CD8-positive, alpha-beta memory T cell (primary cell): ENCODE measurements at regions not wholly inside any gene's neighbourhood (a gene's known extent, or its start where the extent isn't known, plus 50 kb on each side); places are given as distances from the start of the nearest gene placed in this dataset.

Experiments
- CTCF ChIA-PET: fragments of 350-600 bp; sonication (Branson Sonifier 250); formaldehyde crosslinking; loops from one replicate; lab custom pipeline; 2021; ENCODE audit warnings: antibody characterized with exemption; lab: Charles Lee
- POLR2A ChIA-PET: fragments of 350-600 bp; sonication (Branson Sonifier 250); formaldehyde crosslinking; loops from one replicate; lab custom pipeline; 2021; ENCODE audit warnings: antibody characterized with exemption; lab: Charles Lee
- DNase-seq, 5 donors: peaks; one replicate each; pipeline versions ENCODE4 v3.0.0 to v3.0.0-alpha.2; 2020 to 2022; ENCODE audit warnings: mixed read lengths in 1 of 5
- H3K27ac ChIP-seq: one replicate; pipeline ENCODE4 v1.7.0; 2013; ENCODE audit warnings: low read depth, mild to moderate bottlenecking, low read length, moderate library complexity
- H3K27me3 ChIP-seq: 2 replicates; pipeline ENCODE4 v1.7.0; 2013; ENCODE audit warnings: low read length, mild to moderate bottlenecking; ENCODE audit not compliant: insufficient read depth, poor library complexity, severe bottlenecking
- H3K36me3 ChIP-seq: 2 replicates; pipeline ENCODE4 v1.7.0; 2013; ENCODE audit warnings: mild to moderate bottlenecking, low read length, moderate library complexity; ENCODE audit not compliant: insufficient read depth
- H3K4me1 ChIP-seq: 2 replicates; pipeline ENCODE4 v1.7.0; 2013; ENCODE audit warnings: mild to moderate bottlenecking, low read length, moderate library complexity; ENCODE audit not compliant: insufficient read depth
- H3K4me3 ChIP-seq: 2 replicates; pipeline ENCODE4 v1.7.0; 2013; ENCODE audit warnings: mild to moderate bottlenecking, low read length
- H3K9me3 ChIP-seq: 2 replicates; pipeline ENCODE4 v1.7.0; 2013; ENCODE audit warnings: mild to moderate bottlenecking, low read length
- H3K27ac Mint-ChIP-seq, 8 donors: one replicate each; pipeline ENCODE4 v1.8.0; 2020 to 2021; ENCODE audit warnings: mixed read lengths in 8 of 8, mild to moderate bottlenecking in 6 of 8, inconsistent platforms in 3 of 8, moderate library complexity in 3 of 8
- H3K27me3 Mint-ChIP-seq, 2 donors: one replicate each; pipeline ENCODE4 v1.8.0; 2020 to 2021; ENCODE audit warnings: mixed read lengths in 2 of 2, mild to moderate bottlenecking in 1 of 2, moderate library complexity in 1 of 2
- H3K36me3 Mint-ChIP-seq, 3 donors: one replicate each; pipeline ENCODE4 v1.8.0; 2020 to 2021; ENCODE audit warnings: mixed read lengths in 3 of 3, inconsistent platforms in 1 of 3, mild to moderate bottlenecking in 1 of 3
- H3K4me1 Mint-ChIP-seq, 3 donors: one replicate each; pipeline ENCODE4 v1.8.0; 2020 to 2021; ENCODE audit warnings: mixed read lengths in 3 of 3, inconsistent platforms in 1 of 3, mild to moderate bottlenecking in 1 of 3
- H3K4me3 Mint-ChIP-seq, 7 donors: one replicate each; pipeline ENCODE4 v1.8.0; 2020 to 2021; ENCODE audit warnings: mixed read lengths in 7 of 7, mild to moderate bottlenecking in 6 of 7, moderate library complexity in 4 of 7, inconsistent platforms in 2 of 7
- H3K9me3 Mint-ChIP-seq, 5 donors: one replicate each; pipeline ENCODE4 v1.8.0; 2020 to 2022; ENCODE audit warnings: mixed read lengths in 5 of 5, mild to moderate bottlenecking in 3 of 5, moderate library complexity in 2 of 5, inconsistent platforms in 1 of 5

DNA sequence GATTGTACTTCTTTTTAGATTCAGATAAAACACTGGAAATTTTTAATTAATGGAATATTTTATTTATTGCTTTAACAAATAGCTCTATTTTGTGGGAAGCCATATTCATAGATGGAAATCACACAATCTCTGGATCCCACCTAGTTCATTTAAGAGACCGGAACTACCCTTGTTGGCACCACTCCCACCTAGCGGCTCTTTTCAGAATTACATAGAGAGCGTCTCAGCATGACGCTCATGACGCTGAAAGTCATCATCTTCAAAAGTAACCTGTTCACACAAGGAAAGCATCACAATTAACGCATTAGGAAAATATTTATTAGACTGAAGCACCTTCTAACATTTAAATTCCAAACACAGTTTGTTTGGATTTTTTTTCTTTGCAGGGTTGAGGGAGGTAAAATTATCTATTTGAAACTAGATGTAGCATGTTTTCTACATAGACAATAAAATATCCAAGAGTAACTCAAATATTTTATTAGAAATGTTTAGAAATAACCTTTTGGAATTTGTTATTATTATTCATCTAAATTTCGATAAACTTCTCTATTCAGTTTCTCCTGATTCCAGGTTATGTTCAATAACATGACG, 214.9 kb upstream of the ARRDC4 start:
- peaks cover 0 to 4% (median 0%) of the 10 kb centered on the region in 5 donors for H3K9me3 Mint-ChIP-seq
- ChIA-PET CTCF (no interaction called here), POLR2A (no interaction called here)
- no peak overlapping the region for H3K4me3 Mint-ChIP-seq
- Histone ChIP-seq H3K27me3 (no peaks in the 10 kb centered on the region), H3K36me3 (no peaks in the 10 kb centered on the region), H3K4me1 (no peaks in the 10 kb centered on the region), H3K9me3 (no peaks in the 10 kb centered on the region), H3K27ac (no peak overlapping the region), H3K4me3 (no peak overlapping the region)
- H3K27me3 Mint-ChIP-seq: no peaks in the 10 kb centered on the region
- DNase-seq: no peak
- H3K36me3 Mint-ChIP-seq: no peaks in the 10 kb centered on the region
- H3K4me1 Mint-ChIP-seq: no peaks in the 10 kb centered on the region
- H3K27ac Mint-ChIP-seq: no peak overlapping the region

DNA sequence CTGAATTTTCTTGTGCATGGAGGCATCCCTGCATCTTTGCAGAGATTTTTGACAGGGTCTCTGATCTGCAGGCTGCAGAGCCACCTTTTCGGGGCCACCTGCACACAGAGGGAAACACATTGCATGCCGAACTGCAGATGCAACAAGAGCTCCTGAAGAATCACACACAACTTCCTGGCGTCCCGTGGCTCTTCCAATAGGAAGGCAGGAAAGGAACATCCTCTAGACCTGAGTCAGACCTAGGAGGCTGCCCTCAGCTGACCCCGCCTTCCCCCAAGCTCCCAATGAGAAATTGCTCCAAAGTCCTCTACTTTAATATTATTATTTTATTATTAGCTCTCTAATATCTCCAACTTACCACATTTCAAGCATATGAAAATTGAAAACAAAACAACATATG, 213.2 kb upstream of the ARRDC4 start:
- DNase-seq: no peak
- POLR2A ChIA-PET: no interaction called here
- no peaks in the 10 kb centered on the region for H3K4me1 Mint-ChIP-seq
- H3K27ac Mint-ChIP-seq: no peak overlapping the region
- H3K27me3 Mint-ChIP-seq: no peaks in the 10 kb centered on the region
- Histone ChIP-seq H3K27me3 (no peaks in the 10 kb centered on the region), H3K4me3 (no peak overlapping the region), H3K36me3 (no peaks in the 10 kb centered on the region), H3K9me3 (no peaks in the 10 kb centered on the region), H3K27ac (no peak overlapping the region), H3K4me1 (no peaks in the 10 kb centered on the region)
- no peak overlapping the region for H3K4me3 Mint-ChIP-seq
- peaks cover 0 to 3% (median 0%) of the 10 kb centered on the region in 5 donors for H3K9me3 Mint-ChIP-seq
- H3K36me3 Mint-ChIP-seq: no peaks in the 10 kb centered on the region
- CTCF ChIA-PET: no interaction called here

DNA sequence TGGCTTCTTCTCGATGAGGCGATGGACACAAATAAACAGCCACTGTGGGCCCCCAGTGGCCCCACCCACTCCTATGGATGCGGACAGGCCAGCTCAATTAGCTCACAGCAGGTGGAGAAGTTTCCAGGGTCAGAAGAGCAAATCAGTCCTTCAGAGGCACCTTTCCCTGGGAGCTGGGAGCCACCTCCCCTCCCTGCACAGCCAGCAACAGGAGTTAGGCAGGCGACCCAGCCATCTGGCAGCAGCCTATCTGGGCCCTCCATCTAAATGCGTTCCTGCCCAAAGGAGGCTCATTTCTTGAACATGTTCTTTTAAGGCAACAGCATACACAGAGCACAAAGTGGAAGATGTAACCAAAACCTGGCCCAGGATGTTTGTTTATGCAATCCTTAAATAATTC, 211.9 kb upstream of the ARRDC4 start:
- H3K9me3 ChIP-seq: no peaks in the 10 kb centered on the region
- no peak for DNase-seq
- Mint-ChIP-seq H3K4me1 (no peaks in the 10 kb centered on the region), H3K27me3 (no peaks in the 10 kb centered on the region), H3K36me3 (no peaks in the 10 kb centered on the region), H3K9me3 (peaks cover 0 to 3% (median 0%) of the 10 kb centered on the region in 5 donors), H3K4me3 (no peak overlapping the region), H3K27ac (no peak overlapping the region)
- H3K27me3 ChIP-seq: no peaks in the 10 kb centered on the region
- H3K4me1 ChIP-seq: no peaks in the 10 kb centered on the region
- no peak overlapping the region for H3K4me3 ChIP-seq
- POLR2A ChIA-PET: no interaction called here
- no peaks in the 10 kb centered on the region for H3K36me3 ChIP-seq
- no peak overlapping the region for H3K27ac ChIP-seq
- CTCF ChIA-PET: no interaction called here

- Histone ChIP-seq H3K27me3 (no peaks in the 10 kb centered on the region), H3K4me1 (no peaks in the 10 kb centered on the region), H3K36me3 (no peaks in the 10 kb centered on the region), H3K9me3 (no peaks in the 10 kb centered on the region), H3K27ac (no peak overlapping the region), H3K4me3 (no peak overlapping the region)
- POLR2A ChIA-PET: no interaction called here
- no peaks in the 10 kb centered on the region for H3K27me3 Mint-ChIP-seq
- H3K9me3 Mint-ChIP-seq: no peaks in the 10 kb centered on the region
- H3K36me3 Mint-ChIP-seq: no peaks in the 10 kb centered on the region
- DNase-seq: no peak
- H3K4me1 Mint-ChIP-seq: no peaks in the 10 kb centered on the region
- H3K27ac Mint-ChIP-seq: no peak overlapping the region
- H3K4me3 Mint-ChIP-seq: no peak overlapping the region
- CTCF ChIA-PET: interaction anchor here (0.7 kb wide), 1 partner anchor 40 kb away, joined by 3 read pairs; no protein-coding TSS in a partner anchor
Measured at GRCh38 chr15:97750060-97750459, 210.4 kb upstream of the ARRDC4 start.

DNA sequence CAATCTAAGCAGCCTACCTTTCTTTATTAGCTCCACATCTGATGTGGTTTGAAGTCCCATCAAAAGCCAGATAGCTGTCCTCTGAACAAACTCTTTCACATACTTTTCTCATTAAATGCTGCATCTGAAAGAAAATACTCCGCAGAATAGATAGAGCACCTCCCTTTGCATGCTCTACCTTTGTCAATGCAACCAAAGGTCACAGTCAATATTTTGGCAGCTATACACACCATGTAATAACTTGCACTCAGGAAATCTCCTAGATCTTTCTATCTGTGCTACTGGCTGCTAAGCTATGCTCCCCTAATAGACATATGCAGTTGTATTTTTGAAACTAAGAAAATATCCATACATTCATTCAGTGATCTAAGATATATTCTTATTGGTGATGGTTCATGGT, 204.8 kb upstream of the ARRDC4 start:
- H3K27me3 Mint-ChIP-seq: peaks cover 0 to 3% of the 10 kb centered on the region in 2 donors
- H3K9me3 Mint-ChIP-seq: peaks cover 0 to 2% (median 0%) of the 10 kb centered on the region in 5 donors
- H3K4me3 ChIP-seq: no peak overlapping the region
- H3K9me3 ChIP-seq: no peaks in the 10 kb centered on the region
- no peaks in the 10 kb centered on the region for H3K36me3 Mint-ChIP-seq
- no peaks in the 10 kb centered on the region for H3K27me3 ChIP-seq
- ChIA-PET POLR2A (no interaction called here), CTCF (no interaction called here)
- no peaks in the 10 kb centered on the region for H3K36me3 ChIP-seq
- no peaks in the 10 kb centered on the region for H3K4me1 ChIP-seq
- H3K4me1 Mint-ChIP-seq: no peaks in the 10 kb centered on the region
- DNase-seq: no peak
- H3K27ac Mint-ChIP-seq: no peak overlapping the region
- no peak overlapping the region for H3K27ac ChIP-seq
- no peak overlapping the region for H3K4me3 Mint-ChIP-seq

GRCh38 chr15:97759363-97759762, 201.1 kb upstream of the ARRDC4 start:
- Histone ChIP-seq H3K27ac (no peak overlapping the region), H3K27me3 (no peaks in the 10 kb centered on the region), H3K4me1 (no peaks in the 10 kb centered on the region), H3K36me3 (no peaks in the 10 kb centered on the region), H3K4me3 (no peak overlapping the region), H3K9me3 (no peaks in the 10 kb centered on the region)
- Mint-ChIP-seq H3K27me3 (peaks cover 0 to 4% of the 10 kb centered on the region in 2 donors), H3K4me3 (no peak overlapping the region), H3K4me1 (no peaks in the 10 kb centered on the region), H3K27ac (no peak overlapping the region), H3K9me3 (peaks cover 0 to 4% (median 2%) of the 10 kb centered on the region in 5 donors), H3K36me3 (no peaks in the 10 kb centered on the region)
- CTCF ChIA-PET: no interaction called here
- DNase-seq: no peak
- POLR2A ChIA-PET: no interaction called here

DNA sequence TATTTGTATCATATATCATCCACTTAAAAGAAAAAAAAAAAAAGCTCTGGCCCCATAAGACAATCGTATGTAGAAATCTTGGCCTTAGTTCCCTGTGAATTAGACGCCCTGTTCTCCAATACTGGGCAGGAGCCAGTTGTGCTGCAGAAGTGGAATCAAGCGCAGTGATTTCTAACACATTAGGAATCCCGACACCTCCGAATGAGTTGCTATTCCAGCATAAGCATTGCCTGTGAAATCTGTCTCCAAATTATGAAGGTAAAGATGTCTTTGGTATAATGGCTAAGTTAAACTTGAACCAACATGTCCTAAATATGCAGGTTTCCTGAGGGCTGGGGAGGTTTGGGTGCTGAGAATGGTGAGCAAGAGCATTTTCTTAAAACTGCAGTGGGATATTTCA, 199.4 kb upstream of the ARRDC4 start:
- no peak overlapping the region for H3K27ac ChIP-seq
- H3K4me1 ChIP-seq: no peaks in the 10 kb centered on the region
- no peaks in the 10 kb centered on the region for H3K9me3 ChIP-seq
- H3K27me3 ChIP-seq: no peaks in the 10 kb centered on the region
- peaks cover 0 to 5% (median 2%) of the 10 kb centered on the region in 5 donors for H3K9me3 Mint-ChIP-seq
- H3K4me3 ChIP-seq: no peak overlapping the region
- no peak overlapping the region for H3K4me3 Mint-ChIP-seq
- CTCF ChIA-PET: no interaction called here
- no peak for DNase-seq
- no peaks in the 10 kb centered on the region for H3K4me1 Mint-ChIP-seq
- H3K27me3 Mint-ChIP-seq: peaks cover 0 to 4% of the 10 kb centered on the region in 2 donors
- H3K27ac Mint-ChIP-seq: no peak overlapping the region
- no peaks in the 10 kb centered on the region for H3K36me3 ChIP-seq
- H3K36me3 Mint-ChIP-seq: no peaks in the 10 kb centered on the region
- POLR2A ChIA-PET: no interaction called here

- Mint-ChIP-seq H3K27me3 (no peaks in the 10 kb centered on the region), H3K4me3 (no peak overlapping the region), H3K9me3 (peaks cover 0 to 5% (median 0%) of the 10 kb centered on the region in 5 donors), H3K4me1 (no peaks in the 10 kb centered on the region), H3K36me3 (no peaks in the 10 kb centered on the region), H3K27ac (no peak overlapping the region)
- Histone ChIP-seq H3K36me3 (no peaks in the 10 kb centered on the region), H3K4me1 (no peaks in the 10 kb centered on the region), H3K27ac (no peak overlapping the region), H3K4me3 (no peak overlapping the region), H3K27me3 (no peaks in the 10 kb centered on the region), H3K9me3 (no peaks in the 10 kb centered on the region)
- DNase-seq: no peak
- POLR2A ChIA-PET: no interaction called here
- CTCF ChIA-PET: no interaction called here
Measured at GRCh38 chr15:97783240-97783639, 177.3 kb upstream of the ARRDC4 start.
